HG03060 (cell line): ENCODE measurements at regions not wholly inside any gene's neighbourhood (a gene's known extent, or its start where the extent isn't known, plus 50 kb on each side); places are given as distances from the start of the nearest gene placed in this dataset.
A peak's percentile ranks its signal among the peaks of the same experiment; 100 is the strongest.

ENCODE experiments used
- ATAC-seq: cut with Tn5 transposase; IDR thresholded peaks from one replicate; pipeline ENCODE4 v1.9.1; 2021; ENCODE audit warnings: low read depth, moderate number of reproducible peaks; ENCODE audit not compliant: unreplicated experiment

DNA sequence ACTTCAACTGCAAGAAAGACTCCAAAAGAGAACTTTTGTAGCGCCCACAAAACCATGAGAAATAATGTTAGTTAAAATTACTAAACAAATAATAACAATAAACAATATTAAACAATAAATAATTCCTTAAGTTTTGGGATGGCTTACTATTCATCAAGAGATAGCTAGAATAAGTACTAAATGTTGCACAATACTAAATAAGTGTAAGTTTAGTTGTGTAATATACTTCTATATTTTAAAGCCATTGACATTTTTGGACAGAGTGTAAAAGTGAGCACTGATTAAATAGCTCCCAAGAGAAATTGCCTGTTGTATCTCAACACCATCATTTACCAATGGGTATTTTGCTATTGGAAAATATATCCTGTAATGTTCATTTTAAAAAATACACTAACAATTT, 166.7 kb downstream of the ALG10 start:
- ATAC-seq, result no peak

- ATAC-seq, result no peak
Measured at GRCh38 chr12:34190054-34190453, 167.8 kb downstream of the ALG10 start.

- ATAC-seq, result no peak
Measured at GRCh38 chr12:34198924-34199323, 176.6 kb downstream of the ALG10 start.

GRCh38 chr12:34203866-34204620, 181.7 kb downstream of the ALG10 start:
- no peak for ATAC-seq

DNA sequence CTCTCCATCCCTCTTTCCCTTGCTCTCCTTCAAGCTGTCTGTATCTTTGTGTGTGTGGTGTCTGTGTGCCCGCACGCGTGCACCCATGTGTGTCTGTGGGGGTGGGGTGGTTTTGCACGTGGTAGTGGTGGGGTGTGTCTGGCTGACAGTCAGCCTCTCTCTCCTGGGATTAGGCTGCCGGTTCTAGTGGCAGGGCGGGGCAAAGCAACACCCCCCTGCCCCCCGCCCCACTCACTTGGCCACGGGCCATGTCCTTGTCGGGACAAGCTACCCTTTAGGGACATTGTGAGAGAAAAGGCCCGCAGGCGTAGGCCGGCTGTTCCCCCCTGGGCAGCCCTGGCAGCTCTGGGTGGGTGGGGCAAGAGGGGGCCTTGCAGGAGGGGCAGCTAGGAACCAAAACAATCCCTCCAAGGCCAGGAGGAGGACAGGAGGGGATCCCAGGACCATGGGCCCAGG, 182.6 kb downstream of the ALG10 start:
- ATAC-seq, result no peak

DNA sequence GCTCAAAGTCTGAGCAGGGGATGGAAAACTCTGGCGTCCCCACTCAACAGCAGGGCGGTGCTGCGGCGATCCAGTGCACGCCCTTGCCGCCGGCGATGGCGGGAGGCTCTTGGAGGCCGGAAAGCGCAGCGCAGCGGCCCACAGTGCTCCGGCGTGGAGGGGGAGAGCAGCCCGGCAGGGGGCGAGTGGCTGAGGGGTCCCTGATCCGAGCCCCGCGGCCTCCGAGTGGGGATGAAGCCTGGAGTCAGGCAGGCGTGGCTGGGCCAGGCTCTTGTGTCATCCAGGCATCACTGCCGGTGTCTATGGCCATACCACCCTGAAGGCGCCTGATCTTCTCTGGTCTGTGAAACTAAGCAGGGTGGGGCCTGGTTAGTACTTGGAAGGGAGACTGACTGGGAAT, 183.1 kb downstream of the ALG10 start:
- ATAC-seq, result no peak

DNA sequence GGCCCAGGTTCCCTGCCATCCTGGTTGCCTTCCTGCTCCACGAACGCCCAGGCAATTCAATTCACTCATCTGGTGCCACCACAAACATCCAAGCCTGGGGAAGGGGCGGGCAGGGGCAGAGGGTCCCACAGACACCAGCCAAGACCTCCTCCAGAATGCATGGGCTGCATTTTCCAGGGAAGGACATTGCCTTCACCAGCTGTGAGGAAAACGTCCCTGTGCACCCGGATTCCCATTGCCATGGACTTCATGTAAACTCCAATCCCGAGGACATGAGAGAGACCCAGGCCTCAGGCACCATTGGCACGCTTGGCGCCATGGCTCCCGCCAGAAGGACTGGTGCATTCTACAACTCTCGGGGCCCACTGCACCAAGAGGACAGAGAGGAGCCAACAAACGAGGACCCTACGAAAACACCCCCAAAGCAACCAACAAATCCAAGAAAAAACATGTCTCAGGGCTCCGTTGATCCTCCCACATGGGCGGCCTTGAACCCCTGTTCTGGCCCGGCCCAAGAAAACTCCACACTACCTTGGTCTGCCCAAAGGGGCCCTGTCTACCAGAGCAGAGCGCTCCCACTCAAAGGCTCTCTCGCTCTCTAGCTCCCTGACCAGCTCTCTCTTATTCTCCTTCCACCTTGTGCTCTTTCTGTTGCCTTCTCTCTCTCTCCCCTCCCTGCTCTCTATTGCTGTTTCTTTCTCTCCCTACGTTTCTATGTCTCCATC, 183.9 kb downstream of the ALG10 start:
- no peak for ATAC-seq

DNA sequence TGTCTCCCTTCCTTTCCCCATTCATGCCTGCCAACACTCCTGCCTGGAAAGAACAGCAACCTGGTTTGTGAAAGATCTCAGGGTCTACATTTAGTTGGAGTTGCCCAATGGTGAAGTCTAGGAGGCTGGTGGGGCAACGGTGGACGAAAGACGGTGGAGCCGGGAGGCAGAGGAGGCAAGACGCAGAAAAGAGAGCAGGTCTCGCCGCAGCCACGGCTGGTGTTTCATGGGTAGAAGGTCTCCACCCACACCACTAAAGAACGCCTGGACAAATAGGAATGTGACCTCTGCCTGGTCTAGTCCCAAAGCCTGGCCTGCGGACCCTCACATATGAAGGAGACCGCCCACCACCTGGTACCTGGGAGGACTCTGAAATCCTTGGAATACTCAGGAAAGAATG, 185.6 kb downstream of the ALG10 start:
- no peak for ATAC-seq

DNA sequence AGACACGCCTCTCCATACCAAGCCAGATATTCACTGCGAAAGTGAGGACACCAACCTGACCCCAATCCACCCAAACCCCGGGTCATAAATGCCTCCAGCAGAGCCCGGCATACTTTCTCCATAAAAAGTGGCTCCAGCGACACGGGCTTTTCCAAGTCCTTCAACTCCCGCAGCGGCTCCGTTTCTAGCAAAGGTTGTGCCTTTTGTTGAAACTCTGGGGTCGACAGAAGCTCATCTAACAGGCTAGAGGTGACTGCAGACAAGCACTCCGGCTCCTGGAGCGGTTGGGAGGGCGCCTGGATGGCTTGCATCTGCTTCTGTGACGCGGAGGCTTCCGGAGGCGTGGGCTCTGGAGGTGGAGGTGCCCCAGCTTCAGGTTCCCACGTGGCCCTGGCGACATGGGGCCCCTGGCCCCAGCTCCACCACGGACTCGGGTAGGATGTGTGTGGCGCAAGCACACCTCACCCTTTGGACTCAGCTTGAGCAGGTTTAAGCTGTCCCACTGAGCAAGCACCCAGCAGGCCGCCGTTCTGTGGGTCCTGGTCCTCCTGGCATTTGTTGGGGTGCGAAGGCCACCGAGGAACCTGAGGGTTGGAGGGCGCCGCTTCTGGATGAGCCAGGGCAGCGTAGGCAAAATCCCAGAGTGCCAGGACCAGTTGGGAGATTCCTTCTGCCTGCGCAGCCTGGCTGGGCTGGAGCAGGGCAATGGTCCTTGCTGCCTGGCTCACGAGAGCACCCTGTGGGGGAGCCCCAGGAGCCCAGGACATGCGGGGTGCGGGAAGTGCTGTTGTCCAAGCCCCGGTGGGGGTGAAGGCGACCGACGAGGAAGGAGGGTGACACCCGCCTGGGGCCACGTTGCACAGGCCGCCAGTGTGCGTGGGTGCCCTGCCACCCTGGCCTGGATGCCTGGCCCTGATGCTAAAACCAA, 186.3 kb downstream of the ALG10 start:
- no peak for ATAC-seq

GRCh38 chr12:34209259-34209835, 187.1 kb downstream of the ALG10 start:
- no peak for ATAC-seq

DNA sequence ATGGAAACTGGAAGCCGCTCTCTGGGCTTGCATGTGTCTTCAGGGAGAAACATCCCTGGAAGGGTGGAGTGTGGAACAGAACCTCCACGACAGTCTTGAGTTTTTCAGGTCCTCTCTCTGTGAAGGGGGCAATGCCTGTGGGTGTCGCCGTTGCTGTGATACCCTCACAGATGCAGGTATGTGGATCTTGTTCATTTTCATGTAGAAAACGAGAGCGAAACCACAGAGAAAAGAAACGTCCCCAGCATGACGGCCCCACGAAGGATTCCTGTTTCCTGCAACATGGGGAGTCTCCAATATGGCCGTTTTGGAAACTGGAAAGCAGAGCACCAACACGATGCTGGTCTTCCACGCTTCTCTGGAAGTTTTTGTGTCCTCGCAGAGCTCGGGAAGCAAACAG, 187.9 kb downstream of the ALG10 start:
- ATAC-seq, result no peak

DNA sequence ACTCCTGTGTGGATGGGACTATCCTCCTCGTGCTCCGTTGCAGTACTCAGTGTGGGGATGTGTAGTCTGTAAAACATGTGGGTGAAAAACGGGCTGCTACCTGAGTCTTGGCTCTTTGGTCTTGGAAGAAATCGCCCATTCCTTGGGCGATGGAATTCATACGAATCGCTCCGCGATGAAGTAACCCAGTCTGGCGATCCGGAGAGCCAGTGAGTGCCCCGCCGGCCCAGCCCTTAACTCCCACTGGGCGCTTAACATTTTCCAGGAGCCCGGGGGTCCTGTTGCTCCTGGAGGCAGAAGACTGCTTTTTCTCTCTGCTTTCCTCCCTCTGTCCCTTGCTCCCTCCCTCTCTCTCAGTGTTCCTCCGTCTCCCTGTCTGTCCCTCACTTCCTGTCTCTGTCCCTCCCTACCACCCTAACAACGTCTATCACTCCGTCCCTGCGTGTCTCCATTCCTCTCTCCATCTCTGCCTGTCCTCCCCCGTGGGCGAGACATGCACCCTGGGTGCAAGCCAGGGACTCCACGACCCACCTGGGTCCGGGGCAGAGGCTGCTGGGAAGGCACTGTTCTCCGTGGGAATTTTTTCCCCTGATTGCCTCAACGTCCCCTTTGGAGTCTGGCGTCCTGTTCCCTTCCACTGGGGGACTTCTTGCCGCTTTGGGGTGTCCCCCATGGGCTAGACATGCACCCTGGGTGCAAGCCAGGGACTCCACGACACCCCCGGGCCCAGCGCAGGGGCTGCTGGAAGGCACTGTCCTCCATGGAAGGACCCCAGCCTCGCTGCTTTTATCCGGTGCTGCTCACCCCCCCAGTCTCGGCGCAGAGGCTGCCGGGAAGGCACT, 188.6 kb downstream of the ALG10 start:
- no peak for ATAC-seq

DNA sequence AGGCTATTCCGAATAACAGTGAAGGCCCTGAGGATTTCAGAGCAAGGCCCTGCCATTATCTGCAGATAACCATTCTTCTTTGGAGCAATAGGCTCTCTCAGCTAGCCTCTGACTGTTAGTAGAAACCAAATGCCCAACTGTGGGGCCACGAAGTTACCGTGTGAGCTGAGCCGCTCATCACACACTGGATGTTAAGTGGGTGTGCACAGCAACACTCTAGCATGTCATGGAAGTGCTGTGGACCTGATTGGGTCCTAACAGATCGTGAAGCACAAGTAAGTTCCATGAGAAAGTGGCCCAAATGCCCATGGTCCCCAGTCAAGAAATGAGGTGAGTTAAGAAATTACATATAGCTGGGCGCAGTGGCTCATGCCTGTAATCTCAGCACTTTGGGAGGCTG, 190.4 kb downstream of the ALG10 start:
- no peak for ATAC-seq

DNA sequence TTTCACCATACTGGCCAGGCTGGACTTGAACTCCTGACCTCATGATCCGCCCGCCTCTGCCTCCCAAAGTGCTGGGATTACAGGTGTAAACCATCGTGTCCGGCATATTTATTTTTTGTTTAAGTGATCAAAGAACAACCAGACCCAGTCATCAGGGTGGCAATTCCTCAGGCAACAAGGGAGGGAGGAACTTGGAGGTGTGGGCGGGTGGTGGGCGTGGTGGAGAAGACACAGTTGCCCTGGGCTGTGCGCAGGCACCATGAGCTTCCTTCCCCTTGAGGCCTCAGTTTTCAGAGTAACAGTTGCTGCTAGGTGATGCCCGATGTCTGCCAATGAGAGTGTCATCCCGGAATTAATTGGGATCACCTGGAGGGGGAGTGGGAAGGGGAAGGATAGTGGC, 191.7 kb downstream of the ALG10 start:
- no peak for ATAC-seq

- ATAC-seq, result no peak
Measured at GRCh38 chr12:34215213-34215892, 193.1 kb downstream of the ALG10 start.

GRCh38 chr12:34215893-34216285, 193.6 kb downstream of the ALG10 start:
- ATAC-seq, result no peak

DNA sequence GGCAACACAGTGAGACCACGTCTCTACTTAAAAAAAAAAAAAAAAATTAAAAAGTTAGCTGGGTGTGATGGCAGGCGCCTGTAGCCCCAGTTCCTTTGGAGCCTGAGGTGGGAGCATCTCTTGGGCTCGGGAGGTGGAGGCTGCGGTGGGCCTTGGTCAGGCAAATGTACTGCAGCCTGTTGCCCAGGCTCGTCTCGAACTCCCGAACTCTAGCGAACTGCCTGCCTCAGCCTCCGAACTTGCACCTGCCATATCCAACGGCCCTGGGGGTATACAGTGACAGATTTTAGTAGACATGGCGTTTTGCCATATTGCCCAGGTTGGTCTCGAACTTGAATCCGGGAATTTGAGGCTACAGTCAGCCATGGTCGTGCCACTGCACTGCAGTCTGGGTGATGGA, 195.4 kb downstream of the ALG10 start:
- ATAC-seq, result no peak

- peak; percentile 71 for ATAC-seq
Measured at GRCh38 chr12:34218193-34219045, 196.1 kb downstream of the ALG10 start.
